Prostate gland (tissue), 2 donors: ENCODE measurements at regions not wholly inside any gene's neighbourhood (a gene's known extent, or its start where the extent isn't known, plus 50 kb on each side); places are given as distances from the start of the nearest gene placed in this dataset.

ENCODE experiments used
- DNase-seq: peaks from one replicate; pipeline ENCODE4 v3.0.0-alpha.2; 2019; ENCODE audit warnings: low spot score
- H3K27ac ChIP-seq, 2 donors: fragments of 200-600 bp; sonication (generic); 2 replicates each; pipeline ENCODE4 v1.5.1; 2017 to 2019
- H3K27me3 ChIP-seq: fragments of 200-600 bp; sonication (generic); replicated peaks from 2 replicates; pipeline ENCODE4 v1.5.1; 2019; ENCODE audit not compliant: insufficient read depth
- H3K36me3 ChIP-seq, 2 donors: fragments of 200-600 bp; sonication (generic); 1 replicate in 1 of 2; 2 replicates in 1 of 2; pipeline versions ENCODE4 v1.5.1 to v1.8.1; 2017 to 2019
- H3K4me1 ChIP-seq: fragments of 200-600 bp; sonication (generic); replicated peaks from 2 replicates; pipeline ENCODE4 v1.5.1; 2019
- H3K4me3 ChIP-seq, 2 donors: fragments of 200-600 bp; sonication (generic); 2 replicates each; pipeline ENCODE4 v1.5.1; 2017 to 2019
- H3K9me3 ChIP-seq: fragments of 200-600 bp; sonication (generic); 2 replicates; pipeline ENCODE4 v1.5.1; 2017
- CTCF ChIP-seq, 4 experiments: fragments of 200-600 bp in 2 of 4; fragments of 450-650 bp in 2 of 4; sonication (generic) in 2 of 4; IDR thresholded peaks; 1 replicate in 3 of 4; 2 replicates in 1 of 4; pipeline ENCODE4 v1.5.1; 2016 to 2019; ENCODE audit warnings: antibody characterized with exemption in 4 of 4, mild to moderate bottlenecking in 2 of 4, moderate library complexity in 2 of 4
- POLR2A ChIP-seq: fragments of 450-650 bp; IDR thresholded peaks from one replicate; pipeline ENCODE4 v1.6.1; 2016; ENCODE audit warnings: antibody characterized with exemption, mild to moderate bottlenecking
- POLR2AphosphoS5 ChIP-seq: sonication (generic); formaldehyde crosslinking; IDR thresholded peaks from one replicate; pipeline ENCODE4 v1.6.1; 2017; ENCODE audit warnings: antibody characterized with exemption
- WGBS: methylation state at CpG from one replicate; pipeline ENCODE4 v1.1.5; 2018; 5-methylcytosine and 5-hydroxymethylcytosine counted together
- intact Hi-C: fragments of 100-400 bp; cut with DNase I; formaldehyde crosslinking; loops from one replicate; pipeline ENCODE4 v1.14.2; 2022

- DNase-seq = no peak
- Histone ChIP-seq H3K4me3 (no peak overlapping the region), H3K9me3 (no peaks in the 10 kb centered on the region), H3K27me3 (no peaks in the 10 kb centered on the region), H3K4me1 (no peaks in the 10 kb centered on the region), H3K36me3 (no peaks in the 10 kb centered on the region), H3K27ac (no peak overlapping the region)
- TF ChIP-seq CTCF (IDR thresholded peaks at IDR 0.05) = no peak
- intact Hi-C loops = no loop called here
- WGBS = 81% methylated on average over 5 of the region's 5 CpGs
Measured at GRCh38 chr3:43908456-43908855, 217.7 kb downstream of the ABHD5 start.

GRCh38 chr3:43909149-43909548 lies 218.4 kb downstream of the ABHD5 start:
- no peak for DNase-seq
- no peaks in the 10 kb centered on the region for H3K9me3 ChIP-seq
- H3K4me1 ChIP-seq = no peaks in the 10 kb centered on the region
- 93% methylated on average over 3 of the region's 3 CpGs for WGBS
- H3K27me3 ChIP-seq = no peaks in the 10 kb centered on the region
- intact Hi-C loops = no loop called here
- no peak overlapping the region for H3K27ac ChIP-seq
- H3K4me3 ChIP-seq = no peak overlapping the region
- no peak for TF ChIP-seq POLR2AphosphoS5
- TF ChIP-seq CTCF (IDR thresholded peaks at IDR 0.05) = no peak
- TF ChIP-seq POLR2A = no peak
- no peaks in the 10 kb centered on the region for H3K36me3 ChIP-seq

- Histone ChIP-seq H3K4me1 (no peaks in the 10 kb centered on the region), H3K27me3 (no peaks in the 10 kb centered on the region), H3K9me3 (no peaks in the 10 kb centered on the region), H3K36me3 (no peaks in the 10 kb centered on the region), H3K27ac (no peak overlapping the region), H3K4me3 (no peak overlapping the region)
- no peak for DNase-seq
- WGBS = 85% methylated on average over 2 of the region's 2 CpGs
- intact Hi-C loops = no loop called here
- TF ChIP-seq CTCF (IDR thresholded peaks at IDR 0.05) (no peak), POLR2AphosphoS5 (no peak), POLR2A (no peak)
Measured at GRCh38 chr3:43910750-43911149, 220.0 kb downstream of the ABHD5 start.

- TF ChIP-seq POLR2A = no peak
- no peak for TF ChIP-seq POLR2AphosphoS5
- no peak for TF ChIP-seq CTCF (IDR thresholded peaks at IDR 0.05)
- Histone ChIP-seq H3K4me3 (no peak overlapping the region), H3K9me3 (no peaks in the 10 kb centered on the region), H3K4me1 (no peaks in the 10 kb centered on the region), H3K27ac (no peak overlapping the region), H3K36me3 (no peaks in the 10 kb centered on the region), H3K27me3 (no peaks in the 10 kb centered on the region)
- intact Hi-C loops = no loop called here
- WGBS = 90% methylated on average over 8 of the region's 8 CpGs
- DNase-seq = no peak
Measured at GRCh38 chr3:43913036-43913948, 222.6 kb downstream of the ABHD5 start.

- H3K9me3 ChIP-seq = no peaks in the 10 kb centered on the region
- DNase-seq = no peak
- H3K27ac ChIP-seq = no peak overlapping the region
- H3K27me3 ChIP-seq = no peaks in the 10 kb centered on the region
- TF ChIP-seq CTCF (IDR thresholded peaks at IDR 0.05) = no peak
- no peak for TF ChIP-seq POLR2AphosphoS5
- no peak for TF ChIP-seq POLR2A
- WGBS = 95% methylated on average over 2 of the region's 2 CpGs
- no peak overlapping the region for H3K4me3 ChIP-seq
- H3K4me1 ChIP-seq = no peaks in the 10 kb centered on the region
- H3K36me3 ChIP-seq = no peaks in the 10 kb centered on the region
- intact Hi-C loops = no loop called here
Measured at GRCh38 chr3:43914269-43914668, 223.5 kb downstream of the ABHD5 start.
